ENCODE measurements at regions not wholly inside any gene's neighbourhood (a gene's known extent, or its start where the extent isn't known, plus 50 kb on each side); places are given as distances from the start of the nearest gene placed in this dataset.

DNA sequence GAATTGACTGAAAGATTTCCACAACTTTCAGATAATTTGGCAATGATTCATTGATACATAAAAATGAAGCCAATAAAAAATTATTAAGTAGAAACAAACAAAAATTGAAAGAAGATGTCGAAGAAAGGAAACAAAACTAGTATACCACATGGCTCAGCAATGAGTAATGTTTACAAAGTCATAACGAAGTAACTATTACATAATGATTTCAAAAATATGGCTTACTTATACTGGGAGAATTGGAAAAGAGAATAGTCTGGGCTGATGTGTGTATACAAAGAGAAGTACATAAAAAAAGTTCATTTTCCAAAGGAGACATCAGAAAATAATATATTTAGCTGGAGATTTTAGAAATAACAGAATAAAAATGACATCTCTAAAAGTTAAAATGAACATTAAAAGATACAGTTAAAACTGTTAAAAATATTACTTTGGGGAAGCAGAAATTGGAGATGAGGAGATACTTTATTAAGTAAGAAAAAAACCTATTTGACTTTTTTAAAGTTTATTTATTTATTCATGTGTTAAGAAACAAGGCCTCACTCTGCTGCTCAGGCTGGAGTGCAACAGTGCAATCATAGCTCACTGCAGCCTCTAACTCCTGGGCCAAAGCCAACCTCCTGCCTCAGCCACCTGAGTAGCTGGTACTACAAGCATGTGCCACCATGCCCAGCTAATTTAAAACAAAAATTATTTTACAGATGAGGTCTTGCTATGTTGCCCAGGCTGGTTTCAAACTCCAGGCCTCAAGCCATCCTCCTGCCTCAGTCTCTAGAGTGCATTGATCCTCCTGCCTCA lies 409.7 kb upstream of the PIK3C3 start:
- intact Hi-C loops (cut with micrococcal nuclease), result no loop called here

GRCh38 chr18:41543815-41544214 lies 411.2 kb upstream of the PIK3C3 start:
- intact Hi-C loops (cut with micrococcal nuclease), result no loop called here

DNA sequence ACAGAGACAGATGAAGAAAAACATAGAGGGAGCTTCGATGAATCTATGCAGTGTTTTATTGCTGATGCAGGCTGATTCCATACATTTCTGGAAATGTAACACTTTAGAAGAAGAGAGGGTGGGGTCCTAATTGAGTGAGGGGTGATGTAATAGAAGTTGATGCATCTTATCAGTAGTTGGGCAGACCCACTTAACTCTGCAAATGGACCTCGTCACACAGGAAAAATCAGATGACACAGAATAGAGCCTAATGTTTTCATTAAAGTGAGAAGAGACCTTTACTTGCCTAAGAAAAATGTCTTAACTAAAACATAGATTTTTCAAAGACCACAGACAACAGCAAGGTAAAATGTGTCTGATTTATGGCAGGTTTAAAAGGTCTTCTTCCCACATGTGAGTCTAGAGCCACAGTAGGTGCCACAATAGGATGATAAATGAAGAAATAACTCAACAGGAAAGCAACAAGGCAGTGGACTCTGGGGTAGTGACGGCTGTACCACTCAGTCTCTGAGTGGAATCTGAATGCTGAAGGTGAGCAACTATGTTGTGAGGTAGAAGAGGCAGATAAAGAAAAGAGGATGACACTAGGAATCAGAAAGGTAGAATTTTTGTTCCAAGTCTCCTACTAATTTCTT lies 414.7 kb upstream of the PIK3C3 start:
- intact Hi-C loops (cut with micrococcal nuclease), result no loop called here

- intact Hi-C loops (cut with micrococcal nuclease), result no loop called here
Measured at GRCh38 chr18:41538751-41539150, 416.3 kb upstream of the PIK3C3 start.

DNA sequence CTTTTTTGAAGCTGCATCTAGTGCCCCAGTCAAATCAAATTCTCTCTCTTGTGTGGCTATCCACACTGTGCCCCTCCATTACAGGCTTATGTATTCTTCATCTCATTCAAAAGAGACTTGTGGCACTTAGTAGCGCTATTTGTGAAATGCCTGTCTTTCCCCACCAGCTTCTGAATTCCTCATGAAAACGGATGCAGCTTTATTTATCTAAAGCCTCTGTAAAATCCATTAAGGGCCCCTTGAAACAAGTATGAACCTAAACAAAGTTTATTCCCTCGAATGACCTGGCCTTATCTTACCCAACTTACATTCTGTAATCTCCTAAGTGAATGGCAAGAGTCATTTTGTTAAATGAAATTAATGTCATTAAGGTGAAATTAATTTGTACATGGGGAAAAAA lies 417.4 kb upstream of the PIK3C3 start:
- intact Hi-C loops (cut with micrococcal nuclease), result no loop called here

DNA sequence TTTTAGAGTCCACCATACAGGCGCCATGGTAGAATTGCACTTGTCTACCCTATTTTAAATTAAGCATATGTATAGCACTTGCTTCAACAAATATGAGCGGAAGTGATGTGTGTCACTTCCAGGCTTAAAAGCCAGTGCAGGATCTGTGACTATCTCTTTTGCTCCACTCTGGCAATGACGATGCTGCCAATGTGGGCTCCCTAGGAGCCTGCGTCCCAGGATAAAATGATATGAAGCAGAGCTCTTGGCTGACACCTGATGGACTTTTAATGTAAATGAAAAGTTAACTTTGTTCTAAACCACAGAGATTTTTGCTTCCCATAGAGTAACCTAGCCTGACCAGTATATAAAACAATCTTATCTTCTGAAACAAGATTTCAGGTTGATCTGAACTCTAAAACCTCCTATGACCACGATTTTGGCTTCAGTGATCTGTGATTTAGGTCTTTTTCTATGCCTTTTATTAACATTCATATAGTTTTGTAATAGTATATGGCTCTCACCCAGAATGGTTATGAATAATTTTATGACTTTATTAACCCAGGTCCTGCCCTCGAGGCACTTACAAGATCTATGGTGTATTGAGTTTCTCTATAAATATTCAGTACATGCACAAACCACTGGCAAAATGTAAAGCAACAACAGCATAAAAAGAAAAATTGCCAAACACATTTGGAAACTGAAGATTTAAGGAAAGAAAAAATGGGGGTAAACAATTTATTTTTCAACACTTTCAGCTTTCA lies 422.5 kb upstream of the PIK3C3 start:
- intact Hi-C loops (cut with micrococcal nuclease), result no loop called here

DNA sequence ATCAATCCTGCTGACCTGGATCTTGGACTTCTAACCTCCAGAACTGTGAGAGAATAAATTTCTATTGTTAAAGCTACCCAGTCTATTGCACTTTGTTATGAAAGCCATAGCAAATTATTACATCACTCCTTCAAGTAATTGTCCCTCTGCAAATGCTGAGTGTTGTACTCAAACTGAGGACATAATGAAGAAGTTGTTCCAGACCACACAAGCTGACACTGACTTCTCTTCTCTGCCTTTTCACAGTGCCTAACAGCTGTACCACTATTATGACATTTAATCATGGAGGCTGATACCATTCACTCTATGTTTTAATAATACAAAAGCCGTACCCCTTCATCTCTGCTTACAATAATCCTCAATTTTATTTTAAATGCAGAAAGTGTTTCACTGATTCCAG lies 424.1 kb upstream of the PIK3C3 start:
- intact Hi-C loops (cut with micrococcal nuclease), result no loop called here

DNA sequence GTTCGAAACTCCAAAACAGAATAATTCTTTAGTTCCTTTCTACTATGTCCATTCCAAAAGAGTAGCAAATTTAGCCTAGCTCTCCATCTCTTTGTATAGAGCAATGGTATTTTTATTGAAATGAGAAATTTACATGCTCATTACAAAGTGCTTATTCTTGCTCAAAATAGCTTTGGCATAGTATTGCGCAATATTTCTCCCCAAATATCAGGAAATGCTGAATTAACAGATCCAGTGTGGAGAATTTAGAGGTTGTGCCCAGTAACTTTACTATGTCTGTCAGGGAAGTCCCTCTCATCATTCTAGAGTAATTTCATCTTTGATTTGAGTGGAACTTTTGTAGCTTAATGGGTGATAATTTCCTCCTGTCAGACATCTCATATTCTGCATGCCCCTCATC lies 425.9 kb upstream of the PIK3C3 start:
- intact Hi-C loops (cut with micrococcal nuclease), result no loop called here

- intact Hi-C loops (cut with micrococcal nuclease), result no loop called here
Measured at GRCh38 chr18:41526054-41526453, 429.0 kb upstream of the PIK3C3 start.

- intact Hi-C loops (cut with micrococcal nuclease), result no loop called here
Measured at GRCh38 chr18:41524674-41525470, 430.2 kb upstream of the PIK3C3 start.

GRCh38 chr18:41517142-41517541 lies 437.9 kb upstream of the PIK3C3 start:
- intact Hi-C loops (cut with micrococcal nuclease), result no loop called here

DNA sequence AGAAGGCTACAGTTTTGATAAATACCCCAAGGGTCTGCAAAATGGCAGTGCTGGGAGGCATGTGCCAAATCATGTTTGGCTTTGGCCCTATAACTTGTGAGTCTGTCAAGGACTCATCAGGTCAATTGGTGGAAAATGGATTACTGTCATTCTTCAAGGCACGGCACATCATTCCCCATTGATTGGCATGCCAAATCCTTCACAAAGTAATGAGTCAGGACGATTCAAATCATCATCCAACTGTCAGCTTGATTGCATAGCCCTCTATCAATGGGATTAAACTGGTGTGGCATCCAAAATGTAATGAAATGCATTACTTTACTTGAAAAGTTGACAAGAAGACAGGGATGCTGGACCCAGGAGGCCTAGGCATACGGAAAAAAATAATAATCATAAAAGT lies 441.6 kb upstream of the PIK3C3 start:
- intact Hi-C loops (cut with micrococcal nuclease), result no loop called here

DNA sequence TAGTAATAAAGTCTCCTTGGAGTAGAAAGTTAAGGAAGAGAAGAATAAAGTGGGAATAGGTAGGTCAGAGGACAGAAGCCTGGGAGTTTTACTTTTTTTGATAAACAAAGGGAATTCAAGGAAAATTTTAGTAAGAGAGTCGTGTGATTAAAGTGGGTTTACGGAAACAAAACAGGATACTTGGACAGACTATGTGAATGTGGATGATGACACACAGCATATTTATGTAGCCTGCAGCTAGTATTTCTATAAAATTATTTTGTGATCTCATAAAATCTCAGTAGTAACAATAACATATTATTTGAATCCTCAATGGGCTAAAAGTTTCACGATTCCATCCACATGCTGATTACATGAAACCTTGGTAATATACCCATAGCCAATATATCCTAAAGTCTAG lies 450.7 kb upstream of the PIK3C3 start:
- intact Hi-C loops (cut with micrococcal nuclease), result no loop called here

DNA sequence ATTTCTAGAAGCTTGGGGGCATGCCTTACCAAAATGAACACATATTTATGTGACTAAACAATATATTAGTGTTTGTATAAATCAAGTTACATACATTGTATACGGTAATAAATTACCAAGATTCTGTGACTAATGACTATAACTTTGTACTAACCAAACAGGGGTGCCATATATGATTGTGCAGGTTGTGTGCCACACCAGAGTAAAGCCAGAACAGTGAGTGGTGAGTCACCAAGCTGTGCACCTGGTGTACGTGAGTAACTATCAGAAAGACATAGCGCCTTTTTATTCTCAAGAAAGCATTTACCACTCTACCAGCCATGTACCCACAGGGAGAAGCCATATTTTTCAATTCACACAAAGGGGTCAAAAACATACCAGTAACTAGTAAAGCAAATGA lies 453.2 kb upstream of the PIK3C3 start:
- intact Hi-C loops (cut with micrococcal nuclease), result no loop called here

GRCh38 chr18:41499345-41499744 lies 455.7 kb upstream of the PIK3C3 start:
- intact Hi-C loops (cut with micrococcal nuclease), result no loop called here

DNA sequence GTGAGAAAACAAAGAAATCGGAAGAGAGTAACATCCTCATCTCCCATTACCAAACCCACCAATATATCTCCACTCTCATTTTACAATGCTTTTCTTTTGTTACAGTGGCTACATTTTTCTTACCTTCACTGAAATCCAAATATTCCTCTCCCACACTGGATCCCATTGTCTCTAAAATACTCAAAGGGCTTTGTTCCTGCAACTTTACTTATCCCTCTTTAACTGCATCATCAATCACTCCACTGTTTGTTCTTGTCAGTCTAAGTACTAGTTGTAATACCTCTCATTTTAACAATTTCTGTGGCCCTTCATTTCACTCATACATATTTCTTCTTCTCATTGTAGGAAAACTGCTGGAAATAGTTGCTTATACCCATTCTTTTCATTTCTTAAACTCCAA lies 464.2 kb upstream of the PIK3C3 start:
- intact Hi-C loops (cut with micrococcal nuclease), result no loop called here

- intact Hi-C loops (cut with micrococcal nuclease), result no loop called here
Measured at GRCh38 chr18:41486575-41486974, 468.5 kb upstream of the PIK3C3 start.

- intact Hi-C loops (cut with micrococcal nuclease), result no loop called here
Measured at GRCh38 chr18:41484069-41484468, 471.0 kb upstream of the PIK3C3 start.

GRCh38 chr18:41482501-41482900 lies 472.5 kb upstream of the PIK3C3 start:
- intact Hi-C loops (cut with micrococcal nuclease), result no loop called here

- intact Hi-C loops (cut with micrococcal nuclease), result no loop called here
Measured at GRCh38 chr18:41466436-41467160, 488.4 kb upstream of the PIK3C3 start.

DNA sequence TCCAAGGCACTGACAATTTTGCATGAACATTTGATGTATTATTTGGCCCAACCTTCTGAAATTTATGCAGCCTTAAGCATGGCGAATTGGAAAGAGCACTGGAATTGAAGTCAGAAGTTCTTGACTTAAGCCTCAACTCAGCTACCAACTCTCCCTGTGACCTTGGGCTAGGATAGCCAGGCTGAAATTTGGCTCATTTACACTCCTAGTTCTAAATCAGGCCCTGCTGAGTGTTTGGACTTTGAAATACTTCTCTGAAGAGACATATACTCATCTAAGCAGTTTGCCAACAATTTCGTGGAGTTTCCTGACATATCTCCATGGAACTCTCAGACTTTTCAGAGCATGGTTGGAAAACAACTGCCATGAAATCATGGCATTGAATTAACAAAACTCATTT lies 489.6 kb upstream of the PIK3C3 start:
- intact Hi-C loops (cut with micrococcal nuclease), result no loop called here
